ENCODE measurements at regions not wholly inside any gene's neighbourhood (a gene's known extent, or its start where the extent isn't known, plus 50 kb on each side); places are given as distances from the start of the nearest gene placed in this dataset.
"Not testable (repeated sequence)": the region's sequence is repeated elsewhere in the genome, so short reads cannot be mapped to it uniquely, and the experiment has no call there.

DNA sequence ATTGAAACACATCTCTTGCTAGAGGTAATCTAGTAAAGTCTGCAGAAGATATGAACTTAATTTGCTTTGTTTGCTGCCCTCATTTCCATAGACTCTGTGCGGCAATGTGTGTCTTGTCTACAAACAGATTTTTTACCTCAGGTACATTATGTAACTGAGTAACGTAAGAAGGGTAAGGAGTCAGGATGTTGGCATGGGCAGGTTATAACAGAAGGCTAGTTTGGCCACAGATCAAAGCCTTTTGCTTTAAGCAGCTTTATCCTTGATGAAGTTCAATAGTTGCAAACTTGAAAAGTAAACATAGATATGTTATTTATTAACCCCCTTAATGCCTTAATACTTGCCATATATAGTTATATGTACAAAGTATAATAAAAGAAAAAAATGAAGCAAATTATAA is 391.6 kb upstream of the FKBP1C start:
- DNase-seq (ENCODE audit: low spot score) (no peak), ATAC-seq (no peak)

DNA sequence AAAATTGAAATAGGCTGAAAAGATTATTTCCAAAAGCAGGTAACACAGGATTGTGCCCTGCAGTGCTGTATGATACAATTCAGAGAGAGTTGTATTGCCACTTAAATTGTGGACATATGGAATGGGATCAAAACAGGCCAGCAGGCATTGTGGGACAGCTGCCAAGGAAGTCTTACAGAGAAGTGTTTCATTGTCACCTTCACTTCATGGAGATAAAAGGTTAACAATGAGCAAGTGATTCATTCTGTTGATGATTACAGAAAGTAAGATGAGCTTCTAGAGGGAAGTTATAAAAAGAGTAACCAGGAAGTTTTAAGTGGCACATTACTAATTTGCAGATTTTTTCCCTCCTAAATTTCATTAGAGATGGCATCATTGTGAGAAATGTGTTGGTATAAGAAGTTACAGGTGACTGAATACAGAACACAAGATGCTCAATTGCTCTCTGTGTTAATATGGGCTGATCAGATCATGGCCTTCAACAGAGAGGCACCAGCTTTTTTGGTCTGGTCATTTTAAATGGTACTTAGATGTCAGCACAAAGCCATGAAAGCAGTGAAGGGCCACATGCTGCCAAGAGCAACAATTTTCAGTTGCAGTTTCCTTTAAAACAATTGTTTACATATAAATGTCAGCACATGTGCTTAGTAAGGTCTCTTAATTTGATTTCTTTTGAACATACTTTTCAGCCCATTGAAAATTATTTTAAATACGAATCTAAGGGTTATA is 402.5 kb upstream of the FKBP1C start:
- ATAC-seq (no peak), DNase-seq (ENCODE audit: low spot score) (no peak)

DNA sequence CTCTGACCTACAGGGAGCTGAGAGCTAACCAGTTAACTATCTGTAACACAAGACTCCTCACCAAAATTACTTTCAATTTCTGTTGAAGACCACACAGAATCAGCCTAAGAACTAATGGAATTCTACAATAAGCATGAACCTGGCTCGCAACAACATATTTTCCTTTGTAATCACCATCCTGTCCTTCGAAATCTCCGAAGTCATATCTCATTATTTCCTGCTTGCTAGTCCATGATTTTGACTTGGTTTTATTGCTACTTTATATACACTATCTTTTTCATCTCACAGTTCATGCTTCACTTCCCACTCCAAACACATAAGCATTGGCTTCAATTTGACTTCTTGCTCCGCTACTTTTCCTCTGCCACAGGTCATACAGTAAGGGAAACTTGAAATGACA is 405.8 kb upstream of the FKBP1C start:
- ATAC-seq = no peak
- no peak for DNase-seq (ENCODE audit: low spot score)

- DNase-seq (ENCODE audit: low spot score) (no peak), ATAC-seq (no peak)
Measured at GRCh38 chr6:62803094-62803493, 408.2 kb upstream of the FKBP1C start.

- ATAC-seq = no peak
- DNase-seq (ENCODE audit: low spot score) = no peak
Measured at GRCh38 chr6:62797190-62797589, 414.1 kb upstream of the FKBP1C start.

DNA sequence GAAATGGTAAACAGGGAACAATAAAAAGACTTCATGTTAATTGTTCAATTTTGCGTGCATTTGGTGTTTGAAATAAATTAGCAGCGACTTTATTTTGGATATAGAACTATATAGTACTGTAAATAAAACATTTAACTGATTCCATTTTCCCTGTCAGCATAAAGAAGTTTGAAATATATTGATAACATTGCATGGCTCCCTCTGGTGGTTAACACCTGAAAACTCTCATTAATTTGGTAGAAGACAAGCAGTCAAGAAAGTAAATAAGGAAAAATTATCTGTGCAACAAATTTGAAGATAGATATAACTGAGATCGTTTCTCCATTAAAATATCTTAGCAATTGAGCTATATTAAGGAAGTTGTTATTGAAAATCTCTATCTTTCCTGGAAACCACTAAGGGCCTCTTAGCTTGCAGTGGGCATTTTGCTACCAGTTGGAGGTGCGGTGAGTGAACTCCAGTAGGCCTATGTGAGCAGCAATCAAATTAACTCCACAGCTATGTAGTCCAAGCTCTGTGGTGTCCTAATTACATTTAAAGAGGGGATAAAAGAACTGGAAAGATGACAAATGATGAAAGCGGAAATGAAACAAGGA is 435.7 kb upstream of the FKBP1C start:
- no peak for DNase-seq (ENCODE audit: low spot score)
- ATAC-seq = peak; percentile 57

GRCh38 chr6:62766174-62766573 is 445.1 kb upstream of the FKBP1C start:
- ATAC-seq; DNase-seq (ENCODE audit: low spot score): not testable (repeated sequence)

DNA sequence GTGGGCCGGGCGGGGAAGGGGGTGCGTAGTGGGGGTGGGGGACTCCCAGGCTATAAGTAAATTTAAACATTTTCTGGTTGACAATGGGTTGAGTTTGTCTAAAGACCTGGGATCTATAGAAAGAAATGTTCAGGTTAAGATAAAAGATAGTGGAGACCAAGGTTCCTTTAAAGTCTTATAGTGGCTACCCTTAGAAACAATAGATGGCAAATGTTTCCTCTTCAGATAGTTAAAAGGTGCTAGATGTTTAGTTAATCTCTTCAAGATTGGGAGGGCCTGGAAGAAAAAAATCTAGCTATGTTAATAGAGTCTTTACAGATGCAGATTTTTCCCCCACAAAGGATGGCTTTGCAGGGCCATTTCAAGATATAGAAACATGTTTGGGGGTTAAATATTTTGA is 446.4 kb upstream of the FKBP1C start:
- no peak for DNase-seq (ENCODE audit: low spot score)
- no peak for ATAC-seq

DNA sequence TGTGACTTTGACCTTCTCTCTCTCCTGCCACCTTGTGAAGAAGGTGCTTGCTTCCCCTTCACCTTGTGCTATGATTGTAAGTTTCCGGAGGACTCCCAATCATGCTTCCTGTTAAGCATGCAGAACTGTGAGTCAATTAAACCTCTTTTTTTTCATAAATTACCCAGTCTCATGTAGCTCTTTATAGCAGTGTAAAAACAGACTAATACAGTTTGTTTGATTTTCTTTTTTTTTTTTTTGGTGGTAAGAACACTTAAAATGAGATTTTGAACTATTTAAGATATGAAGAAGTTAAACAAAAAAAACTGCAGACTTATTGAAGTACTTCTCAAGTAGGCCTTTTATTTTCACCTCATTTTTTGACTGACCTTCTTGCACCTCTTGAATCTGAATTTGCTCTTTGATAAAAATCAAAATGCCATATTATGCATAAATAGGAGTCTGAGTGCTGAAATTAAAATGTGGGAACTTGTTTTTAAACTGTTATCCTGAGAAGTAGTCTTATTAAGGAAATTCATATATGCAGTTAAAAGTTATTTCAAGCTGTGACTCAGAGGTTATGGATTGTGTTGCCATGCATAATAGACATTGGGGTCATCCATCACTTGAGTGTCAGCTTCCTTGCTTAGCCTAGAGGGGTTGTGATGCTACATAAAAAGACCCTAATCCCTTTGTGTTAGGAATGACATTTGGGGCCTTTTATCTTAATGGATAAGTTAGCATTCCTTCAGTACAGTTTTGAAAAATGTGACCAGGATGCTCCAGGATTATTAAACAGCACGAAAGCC is 447.9 kb upstream of the FKBP1C start:
- ATAC-seq (no peak), DNase-seq (ENCODE audit: low spot score) (no peak)

DNA sequence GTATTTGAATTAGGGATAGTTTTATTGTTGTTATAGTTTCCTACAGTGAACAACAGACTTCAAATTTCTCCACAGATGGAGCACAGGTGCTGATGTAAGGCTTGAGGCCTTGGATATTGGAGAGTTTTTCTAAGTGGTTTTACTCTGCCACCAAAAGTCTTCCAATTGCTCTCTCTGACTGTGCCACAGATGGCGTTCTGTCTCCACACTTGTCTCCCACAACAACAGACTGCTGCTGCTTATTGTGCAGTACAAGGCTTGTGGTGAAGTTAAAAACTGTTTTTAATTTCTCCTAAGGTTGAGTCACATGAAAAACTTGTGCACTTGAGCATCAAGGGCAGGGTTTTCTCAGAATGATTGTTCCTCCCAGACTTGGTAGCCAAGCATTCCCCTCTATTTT is 460.9 kb upstream of the KHDRBS2 start:
- no peak for ATAC-seq
- DNase-seq (ENCODE audit: low spot score) = no peak

- ATAC-seq = no peak
Measured at GRCh38 chr6:62746161-62746560, 460.1 kb upstream of the KHDRBS2 start.

GRCh38 chr6:62740596-62740995 is 454.6 kb upstream of the KHDRBS2 start:
- ATAC-seq = no peak
- no peak for DNase-seq (ENCODE audit: low spot score)

More at GRCh38 chr6:62746161-62746560, 460.1 kb upstream of the KHDRBS2 start:
- no peak for DNase-seq (ENCODE audit: low spot score)

GRCh38 chr6:62740171-62740570 is 454.1 kb upstream of the KHDRBS2 start:
- DNase-seq (ENCODE audit: low spot score) (no peak), ATAC-seq (no peak)

GRCh38 chr6:62737792-62738191 is 451.8 kb upstream of the KHDRBS2 start:
- ATAC-seq (no peak), DNase-seq (ENCODE audit: low spot score) (no peak)

DNA sequence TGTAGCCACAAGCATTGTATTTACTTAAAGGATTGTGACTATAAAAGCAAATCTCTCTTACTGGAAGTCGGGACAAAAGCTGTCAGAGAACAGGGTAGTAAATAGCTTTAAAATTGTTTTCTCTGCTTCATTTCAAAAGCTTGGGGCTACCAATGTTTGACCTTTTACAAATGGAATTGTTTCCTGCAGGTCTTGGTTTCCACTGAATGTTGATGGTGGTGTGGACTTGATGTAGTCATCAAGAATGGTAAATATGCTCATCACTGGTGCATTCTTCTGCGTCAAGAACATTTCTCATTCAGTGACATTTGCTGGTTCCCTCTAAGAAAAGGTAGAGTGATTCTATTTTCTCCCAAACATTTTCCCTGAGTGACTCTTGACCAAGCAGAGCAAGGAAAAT is 435.4 kb upstream of the KHDRBS2 start:
- DNase-seq (ENCODE audit: low spot score) (no peak), ATAC-seq (no peak)

GRCh38 chr6:62716719-62717118 is 430.7 kb upstream of the KHDRBS2 start:
- no peak for ATAC-seq
- no peak for DNase-seq (ENCODE audit: low spot score)

DNA sequence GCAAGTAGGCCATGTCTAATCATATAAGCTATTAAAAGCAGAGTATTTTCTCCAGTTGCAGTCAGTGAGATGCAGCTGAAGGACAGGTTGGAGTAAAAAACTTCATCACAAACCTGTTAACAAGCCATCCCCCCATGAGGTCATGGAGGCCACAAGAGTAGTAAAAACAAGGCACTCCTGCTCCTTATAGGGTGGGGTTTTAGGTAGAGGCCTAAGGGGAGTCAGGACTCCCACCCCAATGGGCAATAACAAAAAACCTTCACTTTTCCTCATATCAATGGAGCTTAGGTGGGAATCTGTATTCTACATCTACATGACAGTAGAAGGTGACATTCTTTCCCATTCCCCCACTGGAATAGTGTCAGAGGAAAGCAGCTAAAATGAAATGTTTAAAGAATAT is 428.1 kb upstream of the KHDRBS2 start:
- ATAC-seq = no peak

DNA sequence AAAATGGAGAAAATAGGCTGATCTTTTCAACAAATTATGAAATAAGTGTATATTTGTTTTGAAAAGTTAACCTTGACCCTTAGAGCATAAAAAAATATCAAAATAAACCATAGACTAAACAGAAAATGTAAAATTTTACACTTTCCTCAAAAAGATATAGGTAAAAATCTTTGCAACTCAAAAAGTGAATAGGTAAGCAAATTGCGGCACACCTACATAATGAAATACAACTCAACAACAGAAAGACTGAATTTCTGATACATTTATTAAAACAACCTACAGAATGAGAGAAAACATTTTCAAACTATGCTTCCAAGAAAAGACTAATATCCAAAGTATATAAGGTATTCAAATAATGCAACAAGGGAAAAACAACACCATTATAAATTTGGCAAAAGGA is 425.7 kb upstream of the KHDRBS2 start:
- ATAC-seq (no peak), DNase-seq (ENCODE audit: low spot score) (no peak)

More for the DNA sequence above, 428.1 kb upstream of the KHDRBS2 start:
- DNase-seq (ENCODE audit: low spot score) = no peak

DNA sequence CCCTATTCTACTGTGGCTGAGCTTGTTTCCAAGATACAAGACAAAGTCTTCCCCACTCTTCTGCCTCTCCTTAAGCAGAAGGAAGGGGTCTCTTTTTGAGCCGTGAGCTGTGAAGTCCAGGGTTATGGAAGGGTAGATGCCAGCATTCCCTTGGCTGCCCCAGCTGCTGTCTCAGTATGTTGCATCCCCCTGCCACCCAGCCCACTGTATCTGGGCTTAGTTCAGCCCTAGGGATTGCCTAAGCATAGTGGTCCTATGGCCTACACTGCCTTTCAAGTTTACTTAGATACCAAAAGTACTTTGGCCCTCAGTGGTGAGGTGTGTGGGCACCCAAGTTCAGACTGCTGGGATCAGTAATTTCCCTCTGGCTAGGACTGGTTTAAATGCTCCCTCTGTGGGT is 421.9 kb upstream of the KHDRBS2 start:
- DNase-seq (ENCODE audit: low spot score) = no peak
- no peak for ATAC-seq

DNA sequence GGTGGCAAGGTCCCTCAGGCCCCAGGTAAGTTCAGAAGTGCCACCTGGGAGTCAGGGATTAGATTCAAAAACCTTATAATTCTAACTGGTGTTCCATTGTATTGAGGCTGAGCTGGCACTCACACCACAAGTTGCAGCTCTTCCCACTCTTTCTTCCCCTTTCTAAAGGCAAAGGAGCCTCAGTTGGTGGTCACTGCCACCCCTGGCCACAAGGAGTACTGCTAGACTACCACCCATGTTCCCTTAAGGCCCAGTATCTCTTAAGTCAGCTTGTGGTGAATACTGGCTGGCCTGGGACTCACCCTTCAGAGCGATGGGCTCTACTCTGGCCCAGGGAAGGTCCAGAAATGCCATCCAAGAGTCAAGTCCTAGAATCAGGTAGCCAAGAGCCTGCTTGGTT is 421.1 kb upstream of the KHDRBS2 start:
- ATAC-seq (no peak), DNase-seq (ENCODE audit: low spot score) (no peak)

- DNase-seq (ENCODE audit: low spot score) = no peak
- ATAC-seq = no peak
Measured at GRCh38 chr6:62683063-62683462, 397.0 kb upstream of the KHDRBS2 start.

DNA sequence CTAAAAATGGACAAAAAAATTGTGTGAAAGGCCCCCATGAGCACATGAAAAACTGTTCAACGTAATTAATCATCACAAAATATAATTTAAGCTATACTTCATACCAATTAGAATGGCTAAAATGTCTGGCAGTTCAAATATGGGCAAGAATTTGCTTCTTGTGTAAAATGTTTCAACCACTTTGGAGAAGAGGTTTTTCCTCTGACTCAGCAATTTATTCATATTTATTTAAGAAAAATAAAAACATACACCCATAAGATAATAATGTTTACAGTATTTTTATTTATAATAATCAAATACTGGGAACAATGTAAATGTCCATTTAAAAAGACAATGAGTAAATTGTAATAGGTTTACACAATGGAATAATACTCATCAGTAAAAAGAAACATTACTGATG is 395.1 kb upstream of the KHDRBS2 start:
- ATAC-seq = no peak
- no peak for DNase-seq (ENCODE audit: low spot score)

All from left lobe of liver (tissue), 2 donors.